ENCODE measurements at regions not wholly inside any gene's neighbourhood (a gene's known extent, or its start where the extent isn't known, plus 50 kb on each side); places are given as distances from the start of the nearest gene placed in this dataset.

- DNase-seq (ENCODE audit: low read depth), result no peak
Observed at GRCh38 chr19:29096896-29097295, 116.1 kb downstream of the UQCRFS1 start.

- no peak for DNase-seq (ENCODE audit: low read depth)
Observed at GRCh38 chr19:29093553-29093908, 119.4 kb downstream of the UQCRFS1 start.

GRCh38 chr19:29092712-29093552, 120.0 kb downstream of the UQCRFS1 start:
- no peak for DNase-seq (ENCODE audit: low read depth)

GRCh38 chr19:29090783-29091526, 122.0 kb downstream of the UQCRFS1 start:
- no peak for DNase-seq (ENCODE audit: low read depth)

DNA sequence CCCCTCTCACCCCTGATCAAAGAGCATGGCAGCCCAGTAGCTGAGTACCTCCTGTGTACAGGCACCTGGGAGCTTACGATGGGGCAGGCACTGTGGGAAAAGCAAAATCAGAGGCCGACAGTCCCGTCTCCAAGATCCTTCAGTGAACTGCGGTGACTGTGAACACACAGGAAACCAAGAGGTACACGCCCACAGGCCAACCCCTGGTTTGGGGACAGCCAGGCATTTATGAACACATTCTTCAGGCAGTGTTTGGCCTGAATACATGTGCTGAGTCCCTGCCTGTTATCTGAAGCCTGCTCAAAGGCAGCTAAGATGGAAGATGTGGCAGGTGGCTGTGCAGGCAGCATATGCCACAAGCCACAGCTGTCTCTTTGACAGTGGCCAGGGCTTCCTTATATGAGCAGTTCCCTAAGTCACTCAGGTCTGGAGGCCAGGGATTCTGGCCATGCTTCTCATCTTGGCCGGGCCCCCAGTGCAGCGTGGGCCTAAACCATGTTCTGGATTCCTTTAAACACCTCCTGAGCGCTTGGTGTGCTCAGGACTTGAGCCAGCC, 123.6 kb downstream of the UQCRFS1 start:
- no peak for DNase-seq (ENCODE audit: low read depth)

GRCh38 chr19:29088761-29089160, 124.2 kb downstream of the UQCRFS1 start:
- no peak for DNase-seq (ENCODE audit: low read depth)

DNA sequence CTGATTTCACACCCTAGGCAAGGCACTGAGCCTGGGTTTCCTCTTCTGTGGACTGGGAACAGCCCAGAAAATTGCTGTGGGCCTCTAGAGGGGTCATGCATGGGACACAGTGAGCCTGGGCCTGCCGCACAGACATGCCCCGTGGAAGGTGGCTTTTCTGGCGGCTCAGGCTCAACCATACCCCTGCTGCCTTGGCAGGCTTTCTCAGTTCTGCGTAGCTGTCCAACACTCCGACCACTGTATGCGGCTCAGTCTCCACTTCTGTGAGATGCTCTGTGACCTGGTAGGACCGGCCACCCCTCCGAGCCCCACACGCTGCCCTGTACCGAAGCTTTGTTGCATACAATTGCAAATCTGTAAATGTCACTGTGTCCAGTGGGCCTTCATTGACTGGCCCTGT, 126.3 kb downstream of the UQCRFS1 start:
- DNase-seq (ENCODE audit: low read depth), result no peak

GRCh38 chr19:29086182-29086581, 126.8 kb downstream of the UQCRFS1 start:
- DNase-seq (ENCODE audit: low read depth), result no peak

- DNase-seq (ENCODE audit: low read depth), result no peak
Observed at GRCh38 chr19:29085630-29086029, 127.3 kb downstream of the UQCRFS1 start.

GRCh38 chr19:29085206-29085605, 127.7 kb downstream of the UQCRFS1 start:
- DNase-seq (ENCODE audit: low read depth), result no peak

- no peak for DNase-seq (ENCODE audit: low read depth)
Observed at GRCh38 chr19:29084266-29084665, 128.7 kb downstream of the UQCRFS1 start.

DNA sequence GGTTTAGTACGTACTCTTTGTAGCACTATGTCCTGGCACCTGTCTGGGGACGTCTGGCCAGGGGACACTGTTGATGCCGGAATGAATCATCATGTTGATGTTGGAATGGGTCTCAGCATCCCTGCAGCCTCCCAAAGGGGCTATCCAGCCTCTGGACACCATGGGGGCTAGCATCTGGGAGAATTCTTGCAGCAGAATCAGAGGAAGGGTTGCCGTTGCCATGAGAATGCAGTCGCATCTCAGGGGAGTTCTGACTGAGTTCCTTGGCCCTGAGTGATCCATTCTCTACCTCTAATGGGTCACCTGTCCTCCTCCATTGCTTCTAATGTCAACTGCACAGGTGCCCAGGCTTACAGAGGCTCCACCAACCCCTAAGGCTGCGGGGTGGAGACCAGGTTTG, 129.1 kb downstream of the UQCRFS1 start:
- no peak for DNase-seq (ENCODE audit: low read depth)

DNA sequence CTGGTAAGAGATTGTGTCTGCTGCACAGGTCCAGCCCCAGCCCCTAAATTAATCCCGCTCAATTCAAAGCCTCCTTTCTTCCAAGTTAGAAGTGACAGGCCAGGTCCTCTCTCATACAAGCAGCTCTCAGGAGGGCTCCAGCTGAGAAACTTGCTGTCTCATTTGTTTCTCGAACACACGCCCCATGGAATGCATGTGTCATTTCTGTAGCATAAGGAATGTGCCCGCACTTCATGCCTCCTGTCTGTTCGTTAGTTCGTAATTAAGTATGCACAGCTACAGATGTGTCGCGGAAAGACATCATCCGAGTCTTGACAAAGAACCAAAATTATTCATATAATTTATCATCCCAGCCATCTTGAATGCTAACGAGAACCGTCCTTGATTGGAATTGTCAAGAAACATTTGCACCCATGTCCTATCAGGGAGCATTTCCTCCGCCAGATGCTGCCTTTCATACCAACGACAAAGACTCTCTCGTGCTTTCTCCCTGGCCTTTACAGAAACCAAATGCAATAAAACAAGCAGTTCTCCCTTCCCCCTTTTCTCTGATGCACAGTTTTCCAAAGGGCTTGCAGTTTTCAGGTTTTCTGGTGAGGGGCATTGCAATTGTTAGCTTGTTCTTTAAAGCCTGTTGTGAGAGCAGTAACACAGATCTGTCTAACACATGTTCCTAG, 133.5 kb downstream of the UQCRFS1 start:
- DNase-seq (ENCODE audit: low read depth), result no peak

DNA sequence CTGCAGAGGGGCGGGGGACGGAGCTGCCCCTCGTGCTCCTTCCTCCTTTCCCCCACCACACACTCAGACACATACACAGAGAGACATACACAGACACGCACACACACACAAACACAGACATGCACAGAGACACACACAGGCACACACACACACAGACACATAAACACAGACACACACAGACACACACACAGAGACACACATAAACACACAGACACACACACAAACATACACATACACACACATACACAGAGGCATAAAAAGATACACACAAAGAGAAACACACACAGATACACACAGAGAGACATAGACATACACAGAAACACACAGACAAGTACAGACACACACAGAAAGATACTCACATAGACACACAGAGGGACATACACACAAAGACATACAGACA, 136.0 kb downstream of the UQCRFS1 start:
- DNase-seq (ENCODE audit: low read depth), result no peak

- no peak for DNase-seq (ENCODE audit: low read depth)
Observed at GRCh38 chr19:29076161-29076560, 136.8 kb downstream of the UQCRFS1 start.

- DNase-seq (ENCODE audit: low read depth), result no peak
Observed at GRCh38 chr19:29075149-29075548, 137.8 kb downstream of the UQCRFS1 start.

DNA sequence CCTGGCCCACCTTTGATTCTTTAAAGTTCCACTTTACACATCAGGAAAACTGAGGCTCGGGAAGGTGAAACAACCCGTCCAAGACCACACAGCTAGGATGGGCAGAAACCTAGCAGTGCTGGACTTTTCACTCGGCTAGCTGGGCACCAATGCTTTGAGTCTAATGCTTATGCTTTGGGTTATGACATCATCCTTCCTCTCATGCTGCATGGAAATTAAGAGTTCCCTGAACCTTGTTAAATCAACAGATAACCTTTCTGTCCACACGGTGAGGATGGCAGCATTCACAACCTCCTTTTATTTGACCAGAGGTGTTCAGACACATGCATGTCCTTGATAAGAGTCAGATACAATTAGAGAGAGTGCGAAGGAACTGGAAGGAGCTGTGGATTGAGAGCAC, 138.4 kb downstream of the UQCRFS1 start:
- no peak for DNase-seq (ENCODE audit: low read depth)

GRCh38 chr19:29067831-29068230, 145.1 kb downstream of the UQCRFS1 start:
- no peak for DNase-seq (ENCODE audit: low read depth)

DNA sequence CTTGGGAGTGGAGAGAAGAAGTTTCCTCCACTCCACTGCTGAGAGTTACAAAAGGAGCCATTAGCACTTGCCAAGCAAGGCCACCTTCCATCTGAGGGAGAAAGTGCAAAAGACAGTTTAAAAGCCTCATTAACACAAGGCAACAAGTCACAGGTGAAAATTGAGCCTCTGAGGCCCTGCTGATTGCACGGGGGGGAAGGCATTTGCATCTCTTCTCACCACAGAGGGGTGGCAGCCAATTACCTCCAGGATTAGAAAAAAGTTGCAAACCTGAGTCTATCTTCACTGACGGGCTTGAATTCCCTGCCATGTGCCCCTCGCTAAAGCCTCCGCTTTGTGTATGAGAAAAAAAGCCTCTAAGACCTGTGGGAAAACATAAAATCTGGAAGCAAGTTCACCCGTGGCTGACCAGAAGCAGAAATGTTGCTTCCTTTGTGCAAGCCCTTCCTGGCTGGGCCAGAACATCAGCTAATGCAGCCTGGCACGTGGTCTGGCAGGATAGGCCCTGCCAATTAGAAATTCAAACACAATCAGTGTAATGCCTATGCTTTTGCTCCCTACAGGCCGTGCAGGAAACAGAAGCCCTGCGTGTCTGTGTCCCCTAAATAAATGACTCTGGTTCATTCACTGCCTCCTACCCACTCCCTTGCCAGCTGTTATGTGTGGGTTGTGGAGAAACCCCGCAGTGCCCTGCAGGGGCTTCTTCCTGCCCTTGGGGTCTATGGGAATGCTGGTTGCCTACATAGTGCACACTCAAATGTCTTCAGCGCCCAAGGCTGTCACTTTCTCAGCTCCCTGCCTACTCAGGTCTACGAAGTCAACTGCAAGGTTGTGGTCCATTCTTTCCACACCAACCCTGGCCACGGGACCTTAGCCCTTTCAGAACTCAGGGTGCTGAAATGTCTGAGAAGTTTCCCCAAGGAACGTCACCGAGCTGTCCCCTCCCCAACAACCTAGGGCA, 150.2 kb downstream of the UQCRFS1 start:
- no peak for DNase-seq (ENCODE audit: low read depth)

DNA sequence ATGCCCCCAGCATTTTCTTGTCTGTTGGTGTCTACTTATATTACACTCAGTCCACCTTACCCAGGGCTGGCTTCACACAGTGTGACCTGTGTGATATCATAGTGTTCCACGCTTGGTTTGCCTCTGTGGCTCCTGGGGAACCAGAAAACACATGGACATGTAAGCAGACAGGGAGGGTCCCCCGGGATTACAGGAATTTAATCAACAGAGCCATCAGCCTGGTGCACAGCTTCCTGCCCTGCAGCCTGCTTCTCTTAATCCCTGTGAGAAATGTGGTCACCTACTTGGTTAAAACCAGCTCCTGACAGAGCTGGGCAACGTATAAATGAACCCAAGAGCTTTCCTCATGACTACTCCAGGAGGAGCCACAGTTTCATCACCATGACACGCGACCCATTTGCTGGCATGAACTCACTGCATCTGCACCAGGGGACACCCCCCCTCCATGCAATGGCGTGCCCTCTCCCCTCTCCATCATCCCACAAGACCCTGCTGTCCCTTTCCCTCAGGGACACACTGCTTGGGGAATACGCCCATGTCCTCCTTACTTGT, 152.1 kb downstream of the UQCRFS1 start:
- DNase-seq (ENCODE audit: low read depth), result no peak

- no peak for DNase-seq (ENCODE audit: low read depth)
Observed at GRCh38 chr19:29056535-29056934, 156.4 kb downstream of the UQCRFS1 start.
